GM21447 (cell line): ENCODE measurements at regions not wholly inside any gene's neighbourhood (a gene's known extent, or its start where the extent isn't known, plus 50 kb on each side); places are given as distances from the start of the nearest gene placed in this dataset.
"Not testable (repeated sequence)": the region's sequence is repeated elsewhere in the genome, so short reads cannot be mapped to it uniquely, and the experiment has no call there.

ENCODE experiments used
- ATAC-seq: cut with Tn5 transposase; IDR thresholded peaks from one replicate; pipeline ENCODE4 v1.9.1; 2021; ENCODE audit not compliant: unreplicated experiment

DNA sequence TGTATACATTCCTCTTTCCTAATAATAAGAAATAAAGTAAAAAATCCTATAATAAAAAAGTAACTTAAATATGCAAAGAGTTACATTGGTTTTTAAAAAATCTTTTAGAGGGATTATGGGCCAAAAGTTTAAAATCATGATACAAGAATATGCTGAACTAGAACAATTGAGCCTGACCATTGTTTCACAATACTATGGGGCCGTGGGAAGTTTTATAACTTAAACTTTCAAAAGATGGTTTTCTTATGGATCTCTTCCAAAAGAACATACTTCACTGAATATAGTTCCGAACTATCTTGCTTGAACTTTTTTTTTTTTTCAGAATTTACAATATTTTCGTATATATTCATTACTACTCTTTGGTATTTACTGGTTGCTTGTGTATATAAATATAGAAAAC lies 97.6 kb downstream of the NFKBIZ start:
- ATAC-seq, result no peak

DNA sequence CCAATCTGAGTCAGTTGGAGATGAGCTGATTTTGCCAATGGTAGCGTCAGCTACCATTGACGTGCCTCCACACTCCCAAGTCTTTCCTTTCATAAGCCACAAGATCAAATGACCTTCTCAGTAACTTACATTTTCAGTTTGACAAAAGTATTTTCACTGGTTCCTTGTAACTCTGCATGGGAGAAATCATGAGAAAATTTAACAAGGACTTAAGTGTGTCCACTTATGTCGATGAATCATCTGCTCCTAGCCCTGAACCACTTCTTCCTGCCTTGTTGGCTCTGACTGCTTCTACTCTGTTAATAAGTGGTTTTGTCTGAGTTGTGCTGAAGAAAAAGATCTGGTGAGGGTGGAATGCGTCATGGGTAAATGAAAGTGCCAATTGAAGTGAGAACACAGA lies 101.2 kb downstream of the NFKBIZ start:
- ATAC-seq, result peak; percentile 66

DNA sequence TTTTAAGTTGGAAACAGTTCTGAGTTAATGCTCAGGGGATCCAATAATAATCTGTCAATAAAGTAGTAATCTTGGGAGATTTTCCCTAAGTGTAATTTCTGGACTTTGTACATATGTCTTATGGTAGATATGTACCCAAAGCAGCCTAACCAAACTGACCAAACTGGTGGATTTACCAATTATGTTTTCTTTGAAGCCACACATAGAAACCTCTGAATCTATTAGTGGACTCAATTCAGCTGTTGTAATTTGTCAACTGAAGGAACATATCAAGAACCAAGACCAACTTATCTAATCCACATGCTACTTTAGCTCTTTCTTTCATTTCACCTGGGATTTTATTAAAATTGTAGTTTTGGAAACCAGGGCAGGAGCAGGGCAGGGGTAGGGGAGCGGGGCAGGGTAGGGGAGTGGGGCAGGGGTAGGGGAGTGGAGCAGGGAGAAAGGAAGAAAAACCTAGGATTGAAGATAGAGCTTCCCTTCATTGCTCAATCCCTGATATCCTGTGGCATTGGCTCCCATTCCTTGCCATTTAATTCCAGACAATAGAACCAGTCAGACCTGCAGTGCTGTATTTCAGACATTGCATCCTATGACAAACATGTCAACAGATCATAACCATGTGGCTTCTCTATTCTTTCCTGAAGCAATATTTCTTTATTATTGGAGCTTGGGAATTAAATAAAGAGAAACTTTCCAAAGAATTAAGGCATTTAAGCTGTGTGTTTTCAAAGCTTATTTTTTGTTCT lies 101.8 kb downstream of the NFKBIZ start:
- no peak for ATAC-seq

DNA sequence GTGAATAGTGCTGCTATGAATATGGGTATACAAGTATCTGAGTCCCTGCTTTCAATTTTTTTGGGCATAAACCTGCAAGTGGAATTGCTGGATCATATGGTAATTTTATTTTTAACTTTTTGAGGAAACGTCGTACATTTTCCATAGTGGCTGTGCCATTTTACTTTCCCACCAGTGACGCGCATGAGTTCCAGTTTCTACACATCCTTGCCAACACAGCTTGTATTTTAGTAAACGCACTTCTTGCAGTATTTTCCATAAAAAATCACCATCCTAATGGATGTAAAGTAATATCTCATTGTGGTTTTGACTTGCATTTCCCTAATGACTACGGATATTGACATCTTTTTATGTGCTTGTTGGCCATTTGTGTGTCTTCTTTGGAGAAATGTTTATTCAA lies 105.0 kb downstream of the NFKBIZ start:
- no peak for ATAC-seq

DNA sequence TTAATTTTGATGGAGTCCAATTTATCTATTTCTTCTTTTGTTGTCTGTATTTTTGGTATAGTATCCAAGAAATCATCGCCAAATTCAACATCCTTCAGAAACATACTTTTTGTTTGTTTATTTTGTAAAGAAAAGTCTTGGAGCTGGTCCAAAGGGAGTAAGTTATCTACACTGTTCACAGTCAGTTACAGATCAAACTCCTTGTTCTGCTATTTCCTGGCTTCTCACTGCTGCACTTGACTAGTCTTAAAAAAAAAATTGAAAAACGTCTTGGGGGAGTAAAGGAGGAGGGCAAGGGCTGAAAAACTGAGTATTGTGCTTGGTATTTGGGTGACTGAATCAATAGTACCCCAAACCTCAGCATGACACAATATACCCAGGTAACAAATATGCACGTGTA lies 105.6 kb downstream of the NFKBIZ start:
- no peak for ATAC-seq

DNA sequence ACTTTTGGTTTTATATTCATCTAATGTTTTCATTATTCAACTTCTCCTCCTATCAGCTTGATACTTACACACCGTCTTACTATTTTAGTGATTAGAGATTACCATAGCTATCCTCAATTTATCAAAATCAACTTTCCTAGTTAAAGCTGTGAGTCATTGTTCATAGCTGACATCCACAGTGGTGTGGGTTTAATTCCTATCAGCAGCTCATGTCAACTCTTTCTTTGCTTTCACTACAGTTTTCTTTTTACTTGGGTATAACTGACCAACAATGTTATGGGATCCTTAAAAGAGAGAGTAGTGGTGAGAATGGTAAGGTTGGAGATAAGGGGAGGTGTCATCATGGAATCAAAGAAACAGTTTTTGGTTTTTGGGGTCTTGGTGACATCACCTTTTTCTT lies 112.7 kb downstream of the NFKBIZ start:
- no peak for ATAC-seq

DNA sequence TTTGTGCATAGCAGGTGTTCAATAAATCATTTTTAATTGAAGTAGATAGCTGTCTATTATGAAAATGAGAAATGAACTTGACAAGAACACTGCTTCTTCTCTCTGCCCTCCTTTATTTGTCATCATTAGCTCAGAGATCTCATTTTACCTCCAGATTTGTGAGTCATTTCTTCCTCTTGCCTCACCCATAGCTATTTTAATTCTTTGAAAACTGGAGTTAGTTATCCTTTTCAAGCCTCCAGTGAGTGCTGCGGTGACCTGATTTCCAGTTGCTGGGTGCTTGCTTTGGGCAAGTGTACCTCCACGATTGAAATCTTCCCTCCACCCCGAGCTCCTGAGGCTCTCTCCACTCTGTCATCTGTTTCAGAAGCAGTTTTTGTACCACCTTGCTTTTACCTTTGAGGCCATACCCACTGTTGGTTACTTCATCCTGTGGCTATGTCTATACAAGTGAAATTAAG lies 114.6 kb downstream of the NFKBIZ start:
- no peak for ATAC-seq

DNA sequence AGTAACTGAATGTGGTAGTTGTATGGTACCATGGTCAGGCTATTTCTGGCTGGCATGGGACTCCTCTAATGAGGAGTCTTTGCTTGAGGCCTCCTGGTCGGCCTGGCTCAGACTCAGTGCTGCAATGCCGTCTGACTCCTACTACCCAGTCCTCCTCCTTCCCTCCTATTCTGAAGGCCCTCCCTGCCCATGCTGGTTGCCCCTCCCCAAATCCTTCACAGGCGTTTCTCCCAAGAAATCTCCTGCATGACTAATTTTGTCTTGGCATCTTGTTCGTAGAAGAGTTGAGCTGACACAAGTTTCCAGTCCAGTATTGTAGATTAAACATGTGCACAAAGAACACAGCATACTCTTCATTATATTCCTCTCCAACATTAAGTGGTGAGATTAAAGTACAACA lies 115.5 kb downstream of the NFKBIZ start:
- ATAC-seq, result no peak

DNA sequence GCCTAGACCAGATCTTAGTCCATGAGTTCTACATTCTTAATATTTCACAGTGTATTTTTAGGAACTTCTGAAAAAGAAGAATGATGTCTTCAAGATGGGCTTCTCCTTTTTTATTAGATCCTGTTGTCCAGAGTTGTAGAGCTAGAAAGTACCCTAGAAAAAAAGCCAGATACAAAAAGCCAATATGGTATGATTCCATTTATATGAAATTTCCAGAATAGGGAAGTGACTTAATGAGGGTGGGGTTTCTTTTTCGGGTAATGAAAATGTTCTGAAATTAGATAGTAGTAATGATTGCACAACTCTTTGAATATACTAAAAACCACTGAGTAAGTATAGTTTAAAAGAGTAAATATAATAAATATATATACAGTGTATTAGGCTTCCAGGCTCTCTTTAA lies 116.9 kb downstream of the NFKBIZ start:
- no peak for ATAC-seq

DNA sequence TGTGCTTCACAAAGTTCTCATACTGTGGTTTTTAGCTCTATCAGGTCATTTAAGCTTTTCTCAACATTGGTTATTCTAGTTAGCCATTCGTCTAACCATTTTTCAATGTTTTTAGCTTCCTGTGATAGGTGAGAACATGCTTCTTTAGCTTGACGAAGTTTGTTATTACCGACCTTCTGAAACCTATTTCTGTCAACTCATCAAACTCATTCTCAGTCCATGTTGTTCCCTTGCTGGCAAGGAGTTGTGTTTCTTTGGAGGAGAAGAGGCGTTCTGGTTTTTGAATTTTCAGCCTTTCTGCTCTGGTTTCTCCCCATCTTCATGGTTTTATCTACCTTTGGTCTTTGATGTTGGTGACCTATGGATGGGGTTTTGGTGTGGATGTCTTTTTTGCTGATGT lies 120.9 kb downstream of the NFKBIZ start:
- ATAC-seq, result no peak

DNA sequence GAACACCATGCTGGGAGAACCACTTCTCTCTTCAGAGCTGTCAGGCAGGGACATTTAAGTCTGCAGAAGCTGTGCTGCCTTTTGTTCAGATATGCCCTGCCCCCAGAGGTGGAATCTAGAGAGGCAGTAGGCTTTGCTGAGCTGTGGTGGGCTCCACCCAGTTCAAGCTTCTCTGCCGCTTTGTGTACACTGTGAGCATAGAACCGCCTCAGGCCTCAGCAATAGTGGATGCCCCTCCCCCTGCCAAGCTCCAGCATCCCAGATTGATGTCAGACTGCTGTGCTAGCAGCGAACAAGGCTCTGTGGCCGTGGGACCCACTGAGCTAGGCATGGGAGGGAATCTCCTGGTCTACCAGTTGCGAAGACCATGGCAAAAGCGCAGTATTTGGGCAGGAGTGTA lies 121.6 kb downstream of the NFKBIZ start:
- ATAC-seq, result no peak

DNA sequence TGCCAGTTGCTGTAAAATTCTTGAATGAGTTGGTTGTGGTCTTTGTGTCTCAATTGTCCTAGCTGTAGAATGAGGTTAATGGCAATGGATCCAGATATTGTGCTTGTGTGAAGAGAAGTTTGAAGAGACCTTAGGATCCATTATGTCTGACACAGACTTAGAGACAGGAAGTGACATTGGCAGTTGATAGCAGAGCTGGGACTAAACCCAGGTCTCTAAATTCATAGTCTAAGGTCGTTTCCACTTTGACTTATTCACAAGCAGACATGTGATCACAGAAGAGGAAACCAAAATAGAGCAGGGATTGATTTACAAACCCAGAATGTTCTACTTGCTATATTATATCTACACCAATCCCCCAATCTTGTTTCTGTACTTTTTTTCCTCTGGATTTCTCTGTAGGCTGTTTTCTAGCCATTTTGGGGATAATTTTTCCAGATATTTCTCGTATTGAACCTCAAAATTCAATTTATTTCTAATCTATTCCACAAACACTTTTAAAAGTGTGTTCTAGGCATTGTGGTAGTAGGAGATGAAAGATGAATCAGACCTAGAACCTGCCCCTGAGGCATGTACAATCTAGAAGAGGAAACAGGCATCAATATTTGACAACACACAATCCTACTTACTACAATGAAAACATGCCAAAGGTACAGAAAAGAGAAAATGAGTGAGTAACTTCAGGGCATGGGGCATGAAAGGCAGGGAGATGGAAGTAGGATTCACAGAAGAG lies 123.3 kb downstream of the NFKBIZ start:
- no peak for ATAC-seq

DNA sequence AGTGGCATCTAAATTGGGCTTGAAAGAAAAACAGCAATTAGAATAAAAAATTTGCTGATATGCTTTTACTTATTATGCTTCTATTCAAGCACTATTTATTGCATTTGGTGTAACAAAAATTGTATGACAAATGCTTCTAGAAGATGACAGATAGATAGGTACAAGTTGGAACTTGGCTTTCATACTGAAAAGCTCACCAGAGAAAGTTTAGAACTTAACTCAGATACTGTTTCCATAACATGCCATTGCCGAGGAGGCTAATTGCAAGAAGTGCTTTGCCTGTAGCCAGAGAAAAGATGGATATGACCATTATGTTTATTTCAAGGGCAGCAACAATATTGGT lies 123.8 kb downstream of the NFKBIZ start:
- no peak for ATAC-seq

DNA sequence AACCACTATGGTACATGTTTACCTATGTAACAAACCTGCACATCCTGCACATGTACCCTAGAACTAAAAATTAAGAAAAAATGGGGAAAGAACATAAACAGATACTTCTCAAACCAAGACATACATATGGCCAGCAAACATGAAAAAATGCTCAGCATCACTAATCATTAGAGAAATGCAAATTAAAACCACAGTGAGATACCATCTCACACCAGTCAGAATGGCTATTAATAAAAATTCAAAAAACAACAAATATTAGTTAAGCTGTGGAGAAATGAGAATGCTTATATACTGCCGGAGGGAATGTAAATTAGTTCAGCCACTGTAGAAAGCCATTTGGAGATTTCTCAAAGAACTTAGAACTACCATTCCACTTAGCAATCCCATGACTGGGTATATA lies 126.1 kb downstream of the NFKBIZ start:
- not testable (repeated sequence) for ATAC-seq

DNA sequence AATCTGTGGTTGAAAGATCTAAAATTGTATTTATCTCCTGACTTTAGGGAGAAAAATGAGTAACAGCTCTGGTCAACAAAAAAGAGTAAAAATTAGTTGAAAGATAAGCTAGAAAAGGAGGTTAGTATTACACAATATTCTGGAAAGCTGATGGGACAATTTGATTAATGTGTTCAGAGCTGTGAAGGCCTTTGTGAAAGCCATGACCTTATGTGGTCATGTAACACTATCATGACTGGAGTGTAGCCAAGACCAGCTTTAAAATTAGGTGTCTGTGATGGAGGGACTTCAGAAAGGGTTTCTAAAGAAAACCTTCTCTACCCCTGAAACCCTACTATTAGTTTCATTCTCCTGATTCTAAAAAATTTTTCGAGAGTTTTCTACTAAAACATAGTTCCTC lies 127.2 kb downstream of the NFKBIZ start:
- ATAC-seq, result peak; percentile 97

DNA sequence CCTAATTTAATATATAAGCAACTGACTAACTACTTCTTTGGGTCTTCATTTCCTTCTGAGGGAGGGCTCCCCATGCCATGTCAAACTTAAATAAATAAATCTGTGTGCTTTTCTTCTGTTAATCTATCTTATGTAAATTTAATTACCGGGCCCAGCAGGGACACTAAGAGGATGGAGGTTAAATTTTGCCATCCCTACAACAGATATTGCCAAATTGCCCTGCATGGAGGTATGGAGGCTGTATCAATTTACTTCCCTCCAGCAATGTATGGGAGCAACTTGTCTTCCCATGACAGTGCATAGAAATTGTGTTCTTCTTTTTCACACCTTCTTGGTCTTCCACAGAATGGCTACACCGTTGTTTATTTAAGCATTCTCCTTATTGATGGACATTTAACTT lies 129.0 kb downstream of the NFKBIZ start:
- no peak for ATAC-seq

DNA sequence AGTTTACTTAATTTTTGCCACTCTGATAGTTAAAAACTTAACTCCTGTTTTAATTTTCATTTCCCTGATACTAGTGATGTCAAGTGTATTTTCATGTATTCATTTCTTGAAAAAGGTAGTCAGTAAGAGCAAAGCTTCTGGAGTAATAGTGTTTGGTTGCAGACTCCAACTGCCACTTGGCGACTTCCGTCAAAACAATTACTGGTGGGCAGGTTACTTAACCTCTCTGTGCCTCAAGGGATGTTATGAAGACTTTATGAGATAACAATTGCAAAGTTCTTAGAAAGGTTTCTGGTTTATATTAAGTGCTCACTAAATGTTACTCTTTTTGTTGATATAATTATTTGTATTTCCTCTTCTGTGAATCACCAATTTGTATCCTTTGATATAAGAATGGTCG lies 129.7 kb downstream of the NFKBIZ start:
- no peak for ATAC-seq

DNA sequence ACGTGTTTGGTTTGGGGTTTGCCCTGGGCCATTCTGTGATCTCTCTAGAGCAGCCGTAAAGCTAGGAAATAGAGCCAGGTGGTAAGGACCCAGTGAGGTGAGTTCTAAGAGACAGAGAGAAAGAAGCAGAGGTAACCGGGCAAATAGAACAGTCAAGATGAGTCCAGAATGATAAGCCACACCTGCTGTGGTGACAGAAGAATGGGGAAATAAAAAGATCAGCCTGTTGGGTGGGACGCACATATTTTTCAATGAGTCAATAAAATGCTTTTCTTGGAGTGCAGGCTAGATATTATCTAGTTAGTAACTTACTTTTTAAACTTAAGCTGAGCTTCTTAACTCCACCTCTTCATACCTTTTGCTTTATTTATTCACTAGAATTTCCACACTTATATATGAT lies 135.0 kb downstream of the NFKBIZ start:
- ATAC-seq, result no peak

DNA sequence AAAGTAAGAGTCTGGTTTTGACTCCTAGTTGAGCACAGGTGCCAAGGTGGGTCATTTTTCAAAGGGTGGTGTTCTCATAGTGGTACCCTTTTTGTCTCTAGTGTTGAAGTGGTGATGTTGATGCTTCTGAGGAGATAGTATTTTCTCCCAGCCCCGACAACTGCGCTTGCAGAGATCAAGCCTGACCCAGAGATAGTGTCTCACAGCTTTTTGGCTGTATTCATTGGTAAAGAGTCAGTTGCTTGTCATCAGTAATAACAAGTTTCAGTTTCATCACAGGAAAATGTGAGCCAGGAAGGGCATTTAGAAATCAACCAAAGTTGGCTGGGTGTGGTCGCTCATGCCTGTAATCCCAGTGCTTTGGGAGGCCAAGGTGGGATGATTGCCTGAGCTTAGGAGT lies 139.3 kb downstream of the NFKBIZ start:
- peak; percentile 23 for ATAC-seq

DNA sequence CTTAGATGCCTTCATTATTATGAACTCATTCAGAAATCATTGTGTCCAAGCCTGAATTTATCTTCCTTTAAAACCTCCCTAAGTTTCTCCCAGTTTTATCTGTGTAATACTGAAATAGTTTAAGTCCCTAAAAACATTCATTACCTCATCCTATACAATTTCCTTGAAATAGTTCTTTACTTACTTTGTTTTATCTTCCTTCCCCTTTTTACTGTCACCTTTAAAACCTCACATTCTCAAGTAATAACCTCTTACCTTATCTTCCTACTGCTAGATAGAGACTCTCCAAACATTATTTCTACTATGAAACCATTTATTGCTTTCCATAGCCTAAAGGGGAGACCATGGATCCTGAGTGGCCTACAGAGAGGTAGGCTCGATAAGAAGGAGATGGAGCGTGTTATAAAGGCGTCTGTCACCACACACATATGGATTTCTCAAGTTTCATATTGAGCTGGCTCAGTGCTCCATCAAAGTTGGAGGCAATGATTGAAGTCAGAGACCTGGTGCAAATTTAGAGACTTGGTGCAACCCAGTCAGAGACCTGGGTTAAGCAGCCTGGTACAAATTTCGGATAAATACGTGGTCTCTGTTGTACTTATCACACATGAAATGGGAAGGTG lies 140.4 kb downstream of the NFKBIZ start:
- no peak for ATAC-seq

DNA sequence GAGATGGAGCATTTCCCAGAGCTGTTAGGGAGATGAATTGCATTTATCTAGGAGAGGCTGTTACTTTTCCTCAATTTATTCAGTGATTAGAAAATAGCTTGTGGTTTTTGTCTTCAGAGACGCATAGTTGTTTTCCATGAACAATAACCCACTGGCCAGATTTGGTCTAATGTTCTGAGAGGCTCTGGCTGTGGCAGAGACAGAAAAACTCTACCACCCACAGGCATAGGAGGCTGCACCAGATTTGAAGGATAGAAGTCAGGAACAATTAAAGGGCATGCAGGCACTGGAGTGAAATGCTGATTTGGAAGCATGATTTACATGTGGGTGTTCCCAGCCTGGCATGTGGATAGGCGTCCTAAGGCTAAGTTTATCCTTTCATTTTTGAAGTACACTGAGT lies 143.5 kb downstream of the NFKBIZ start:
- ATAC-seq, result no peak

DNA sequence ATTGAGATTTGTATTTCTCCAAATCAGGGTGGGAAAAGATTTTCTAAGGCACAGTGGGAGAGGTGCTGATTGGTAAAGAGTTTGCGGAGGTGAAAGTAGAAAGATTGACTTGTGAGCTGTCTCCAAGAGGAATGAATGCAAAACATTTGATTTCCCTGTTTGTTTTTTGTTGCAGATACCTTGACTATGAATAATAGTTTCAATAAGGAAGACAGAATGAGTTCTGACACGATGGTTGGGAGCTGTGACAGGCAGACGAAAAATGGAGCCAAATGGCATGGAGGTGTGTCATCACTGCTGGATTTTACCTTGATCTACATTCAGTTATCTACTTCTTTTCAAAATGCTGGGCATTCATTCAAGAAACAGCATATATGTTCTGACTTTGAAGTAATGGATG lies 145.1 kb downstream of the NFKBIZ start:
- no peak for ATAC-seq
